GM19035 (cell line): ENCODE measurements at regions not wholly inside any gene's neighbourhood (a gene's known extent, or its start where the extent isn't known, plus 50 kb on each side); places are given as distances from the start of the nearest gene placed in this dataset.
"Not testable (repeated sequence)": the region's sequence is repeated elsewhere in the genome, so short reads cannot be mapped to it uniquely, and the experiment has no call there.

Source experiments
- ATAC-seq: cut with Tn5 transposase; IDR thresholded peaks from one replicate; pipeline ENCODE4 v1.9.1; 2021; ENCODE audit not compliant: unreplicated experiment

- ATAC-seq: no peak
These were observed 1116.2 kb downstream of the SORCS3 start for GRCh38 chr10:105757302-105757701.

GRCh38 chr10:105756386-105756785 lies 1115.3 kb downstream of the SORCS3 start:
- no peak for ATAC-seq

- ATAC-seq: no peak
These were observed 1110.6 kb downstream of the SORCS3 start for GRCh38 chr10:105751688-105752087.

GRCh38 chr10:105745596-105746148 lies 1104.6 kb downstream of the SORCS3 start:
- ATAC-seq: no peak

- no peak for ATAC-seq
These were observed 1102.4 kb downstream of the SORCS3 start for GRCh38 chr10:105743343-105744056.

GRCh38 chr10:105742923-105743322 lies 1101.8 kb downstream of the SORCS3 start:
- ATAC-seq: no peak

- no peak for ATAC-seq
These were observed 1101.1 kb downstream of the SORCS3 start for GRCh38 chr10:105742184-105742583.

GRCh38 chr10:105734479-105734878 lies 1093.4 kb downstream of the SORCS3 start:
- no peak for ATAC-seq

GRCh38 chr10:105733924-105734323 lies 1092.8 kb downstream of the SORCS3 start:
- no peak for ATAC-seq

- ATAC-seq: no peak
These were observed 1088.3 kb downstream of the SORCS3 start for GRCh38 chr10:105729428-105729827.

GRCh38 chr10:105727586-105727985 lies 1086.5 kb downstream of the SORCS3 start:
- not testable (repeated sequence) for ATAC-seq

- no peak for ATAC-seq
These were observed 1086.0 kb downstream of the SORCS3 start for GRCh38 chr10:105727131-105727530.

- no peak for ATAC-seq
These were observed 1085.1 kb downstream of the SORCS3 start for GRCh38 chr10:105726149-105726548.

GRCh38 chr10:105725007-105725406 lies 1083.9 kb downstream of the SORCS3 start:
- no peak for ATAC-seq

GRCh38 chr10:105718207-105718995 lies 1077.3 kb downstream of the SORCS3 start:
- no peak for ATAC-seq

GRCh38 chr10:105714728-105715127 lies 1073.6 kb downstream of the SORCS3 start:
- no peak for ATAC-seq

GRCh38 chr10:105707603-105708002 lies 1066.5 kb downstream of the SORCS3 start:
- ATAC-seq: no peak

- no peak for ATAC-seq
These were observed 1065.4 kb downstream of the SORCS3 start for GRCh38 chr10:105706281-105707026.

- ATAC-seq: no peak
These were observed 1061.1 kb downstream of the SORCS3 start for GRCh38 chr10:105702211-105702610.

GRCh38 chr10:105700218-105700617 lies 1059.1 kb downstream of the SORCS3 start:
- no peak for ATAC-seq

- ATAC-seq: no peak
These were observed 1058.4 kb downstream of the SORCS3 start for GRCh38 chr10:105699504-105699903.
